ENCODE measurements at regions not wholly inside any gene's neighbourhood (a gene's known extent, or its start where the extent isn't known, plus 50 kb on each side); places are given as distances from the start of the nearest gene placed in this dataset.
"Not testable (repeated sequence)": the region's sequence is repeated elsewhere in the genome, so short reads cannot be mapped to it uniquely, and the experiment has no call there.

DNA sequence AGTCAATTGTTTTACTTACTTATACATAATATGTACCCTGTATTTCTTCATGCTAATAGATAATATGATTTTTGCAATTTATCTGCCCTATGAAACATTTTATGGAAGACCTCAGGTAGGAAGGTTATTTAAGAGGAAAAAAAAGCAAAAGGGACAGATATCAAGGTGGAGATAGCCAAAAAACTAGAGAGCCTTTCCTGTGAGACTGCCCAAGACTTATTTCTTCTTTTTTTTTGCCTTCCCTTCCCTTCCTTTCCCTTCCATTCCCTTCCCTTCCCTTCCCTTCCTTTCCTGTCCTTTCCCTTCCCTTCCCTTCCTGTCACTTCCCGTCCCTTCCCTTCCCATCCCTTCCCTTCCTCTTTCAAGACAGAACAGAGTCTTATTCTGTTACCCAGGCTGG, 80.6 kb upstream of the HMCN1 start:
- TF ChIP-seq, protein P1, sequence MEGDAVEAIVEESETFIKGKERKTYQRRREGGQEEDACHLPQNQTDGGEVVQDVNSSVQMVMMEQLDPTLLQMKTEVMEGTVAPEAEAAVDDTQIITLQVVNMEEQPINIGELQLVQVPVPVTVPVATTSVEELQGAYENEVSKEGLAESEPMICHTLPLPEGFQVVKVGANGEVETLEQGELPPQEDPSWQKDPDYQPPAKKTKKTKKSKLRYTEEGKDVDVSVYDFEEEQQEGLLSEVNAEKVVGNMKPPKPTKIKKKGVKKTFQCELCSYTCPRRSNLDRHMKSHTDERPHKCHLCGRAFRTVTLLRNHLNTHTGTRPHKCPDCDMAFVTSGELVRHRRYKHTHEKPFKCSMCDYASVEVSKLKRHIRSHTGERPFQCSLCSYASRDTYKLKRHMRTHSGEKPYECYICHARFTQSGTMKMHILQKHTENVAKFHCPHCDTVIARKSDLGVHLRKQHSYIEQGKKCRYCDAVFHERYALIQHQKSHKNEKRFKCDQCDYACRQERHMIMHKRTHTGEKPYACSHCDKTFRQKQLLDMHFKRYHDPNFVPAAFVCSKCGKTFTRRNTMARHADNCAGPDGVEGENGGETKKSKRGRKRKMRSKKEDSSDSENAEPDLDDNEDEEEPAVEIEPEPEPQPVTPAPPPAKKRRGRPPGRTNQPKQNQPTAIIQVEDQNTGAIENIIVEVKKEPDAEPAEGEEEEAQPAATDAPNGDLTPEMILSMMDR (IDR thresholded peaks at IDR 0.05; ENCODE audit: low read depth, low read length) = no peak
- no peak for DNase-seq (ENCODE audit: low read depth in 1 of 2, low spot score in 1 of 2)
- H3K4me1 ChIP-seq (ENCODE audit: low read depth) = peaks cover 11% of the 10 kb centered on the region
- H3K9me3 ChIP-seq (ENCODE audit: low read depth) = no peaks in the 10 kb centered on the region
- no peak overlapping the region for H3K4me3 ChIP-seq
- no peaks in the 10 kb centered on the region for H3K27me3 ChIP-seq
- peak overlapping the region; percentile 81 for H3K27ac ChIP-seq
- no peaks in the 10 kb centered on the region for H3K36me3 ChIP-seq

DNA sequence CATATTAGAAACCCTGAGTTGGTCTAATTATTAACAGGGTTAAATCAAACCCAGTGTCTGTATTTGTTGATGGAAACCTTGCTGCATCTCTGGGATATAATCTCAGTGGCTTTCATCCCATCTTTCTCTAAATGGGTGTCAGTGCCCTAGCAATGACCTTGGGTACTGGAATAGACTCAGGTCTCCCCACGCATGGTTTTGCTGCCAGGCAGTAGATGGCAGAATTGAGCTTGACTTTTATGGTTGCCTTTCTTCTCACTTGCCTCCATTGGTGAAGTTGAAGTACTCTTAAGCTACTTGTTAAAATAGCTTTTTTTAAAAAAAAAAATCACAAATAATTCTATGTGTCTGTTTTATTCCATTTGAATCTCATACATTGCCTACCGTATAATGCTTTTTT, 81.8 kb upstream of the HMCN1 start:
- H3K4me1 ChIP-seq (ENCODE audit: low read depth) = peaks cover 11% of the 10 kb centered on the region
- no peak overlapping the region for H3K4me3 ChIP-seq
- no peak for DNase-seq (ENCODE audit: low read depth in 1 of 2, low spot score in 1 of 2)

DNA sequence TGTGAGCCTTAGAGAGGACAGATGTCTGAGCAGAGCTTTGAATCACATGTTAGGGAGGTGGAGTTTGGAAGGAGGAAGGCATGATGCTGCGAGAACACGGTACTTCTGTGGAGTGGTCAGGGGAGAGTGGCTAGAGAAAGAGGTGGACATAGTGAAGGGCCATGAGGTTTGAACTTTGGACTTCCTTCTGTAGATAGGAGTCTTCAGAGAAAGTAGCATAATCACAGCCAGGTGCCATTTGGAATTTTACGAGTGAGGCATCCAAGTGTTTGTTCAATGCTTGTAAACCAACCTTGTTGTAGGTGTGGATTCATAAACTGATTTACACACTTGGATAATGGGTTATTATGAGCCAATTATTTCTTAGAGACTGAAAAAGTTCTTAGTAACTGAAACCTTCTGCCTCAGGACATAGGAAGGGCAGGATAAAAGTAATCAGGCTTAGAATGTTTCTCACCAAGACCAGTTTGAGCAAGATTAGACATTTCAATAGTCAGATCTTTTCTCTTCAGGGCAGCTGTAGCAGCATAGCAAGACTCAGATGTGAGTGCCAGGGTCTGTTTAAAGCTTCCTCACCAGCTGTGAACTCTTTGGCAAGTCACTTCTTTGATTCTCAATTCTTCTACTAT, 83.5 kb upstream of the HMCN1 start:
- Histone ChIP-seq H3K27me3 (no peaks in the 10 kb centered on the region), H3K27ac (no peak overlapping the region), H3K36me3 (no peaks in the 10 kb centered on the region), H3K9me3 (ENCODE audit: low read depth) (no peaks in the 10 kb centered on the region), H3K4me1 (ENCODE audit: low read depth) (peaks cover 22% of the 10 kb centered on the region), H3K4me3 (no peak overlapping the region)
- TF ChIP-seq, protein P1 (IDR thresholded peaks at IDR 0.05; ENCODE audit: low read depth, low read length) = no peak
- no peak for DNase-seq (ENCODE audit: low read depth in 1 of 2, low spot score in 1 of 2)

More for the DNA sequence above, 81.8 kb upstream of the HMCN1 start:
- no peak overlapping the region for H3K27ac ChIP-seq
- no peaks in the 10 kb centered on the region for H3K36me3 ChIP-seq
- no peaks in the 10 kb centered on the region for H3K9me3 ChIP-seq (ENCODE audit: low read depth)
- no peaks in the 10 kb centered on the region for H3K27me3 ChIP-seq
- TF ChIP-seq, protein P1 (IDR thresholded peaks at IDR 0.05; ENCODE audit: low read depth, low read length) = peak; percentile 19

DNA sequence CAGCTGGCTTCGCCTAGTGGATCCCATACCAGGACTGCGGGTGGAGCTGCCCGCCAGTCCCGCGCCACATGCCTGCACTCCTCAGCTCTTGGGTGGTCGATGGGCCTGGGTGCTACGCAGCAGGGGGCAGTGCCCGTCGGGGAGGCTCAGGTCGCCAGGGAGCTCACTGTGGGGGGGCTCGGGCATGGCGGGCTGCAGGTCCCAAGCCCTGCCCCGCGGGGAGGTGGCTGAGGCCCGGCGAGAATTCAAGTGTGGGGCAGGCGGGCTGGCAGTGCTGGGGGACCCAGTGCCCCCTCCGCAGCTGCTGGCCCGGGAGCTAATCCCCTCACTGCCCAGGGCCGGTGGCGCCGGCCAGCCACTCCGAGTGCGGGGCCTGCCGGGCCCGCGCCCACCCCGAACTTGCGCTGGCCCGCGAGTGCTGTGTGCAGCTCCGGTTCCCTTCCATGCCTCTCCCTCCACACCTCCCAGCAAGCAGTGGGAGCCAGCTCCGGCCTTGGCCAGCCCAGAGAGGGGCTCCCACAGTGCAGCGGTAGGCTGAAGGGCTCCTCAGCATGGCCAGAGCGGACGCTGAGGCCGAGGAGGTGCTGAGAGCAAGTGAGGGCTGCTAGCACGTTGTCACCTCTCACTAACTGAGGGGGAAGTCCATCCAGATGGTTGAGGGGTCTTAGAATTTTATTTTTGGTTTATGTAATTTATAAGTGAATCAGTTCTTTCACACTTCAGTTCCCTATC, 85.2 kb upstream of the HMCN1 start:
- Histone ChIP-seq H3K4me1 (ENCODE audit: low read depth) (peaks cover 15% of the 10 kb centered on the region), H3K9me3 (ENCODE audit: low read depth) (no peaks in the 10 kb centered on the region), H3K4me3 (no peak overlapping the region), H3K27ac (no peak overlapping the region), H3K27me3 (no peaks in the 10 kb centered on the region), H3K36me3 (no peaks in the 10 kb centered on the region)
- no peak for DNase-seq (ENCODE audit: low read depth in 1 of 2, low spot score in 1 of 2)
- TF ChIP-seq, protein P1 (IDR thresholded peaks at IDR 0.05; ENCODE audit: low read depth, low read length) = no peak

DNA sequence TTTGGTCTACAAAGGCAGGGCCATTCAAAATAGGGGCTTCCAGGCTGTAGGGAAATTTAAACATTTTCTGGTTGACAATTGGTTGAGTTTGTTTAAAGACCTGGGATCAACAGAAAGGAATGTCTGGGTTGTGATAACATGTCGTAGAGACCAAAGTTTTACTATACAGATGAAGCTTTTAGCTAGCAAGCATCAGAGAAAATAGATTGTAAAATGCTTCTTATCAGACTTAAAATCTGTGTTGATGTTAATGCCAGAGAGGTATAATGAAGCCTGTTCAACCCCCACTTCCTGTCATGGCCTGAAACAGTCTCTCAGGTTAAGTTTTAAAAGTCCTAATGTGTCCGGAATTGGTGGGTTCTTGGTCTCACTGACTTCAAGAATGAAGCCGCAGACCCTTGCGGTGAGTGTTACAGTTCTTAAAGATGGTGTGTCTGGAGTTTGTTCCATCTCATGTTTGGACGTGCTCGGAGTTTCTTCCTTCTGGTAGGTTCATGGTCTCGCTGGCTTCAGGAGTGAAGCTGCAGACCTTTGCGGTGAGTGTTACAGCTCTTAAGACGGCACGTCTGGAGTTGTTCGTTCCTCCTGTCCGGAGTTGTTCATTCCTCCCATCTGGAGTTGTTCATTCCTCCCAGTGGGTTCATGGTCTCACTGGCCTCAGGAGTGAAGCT, 86.5 kb upstream of the HMCN1 start:
- peaks cover 15% of the 10 kb centered on the region for H3K4me1 ChIP-seq (ENCODE audit: low read depth)
- H3K9me3 ChIP-seq (ENCODE audit: low read depth); H3K36me3 ChIP-seq; H3K27me3 ChIP-seq; H3K4me3 ChIP-seq; DNase-seq (ENCODE audit: low read depth in 1 of 2, low spot score in 1 of 2); H3K27ac ChIP-seq: not testable (repeated sequence)

DNA sequence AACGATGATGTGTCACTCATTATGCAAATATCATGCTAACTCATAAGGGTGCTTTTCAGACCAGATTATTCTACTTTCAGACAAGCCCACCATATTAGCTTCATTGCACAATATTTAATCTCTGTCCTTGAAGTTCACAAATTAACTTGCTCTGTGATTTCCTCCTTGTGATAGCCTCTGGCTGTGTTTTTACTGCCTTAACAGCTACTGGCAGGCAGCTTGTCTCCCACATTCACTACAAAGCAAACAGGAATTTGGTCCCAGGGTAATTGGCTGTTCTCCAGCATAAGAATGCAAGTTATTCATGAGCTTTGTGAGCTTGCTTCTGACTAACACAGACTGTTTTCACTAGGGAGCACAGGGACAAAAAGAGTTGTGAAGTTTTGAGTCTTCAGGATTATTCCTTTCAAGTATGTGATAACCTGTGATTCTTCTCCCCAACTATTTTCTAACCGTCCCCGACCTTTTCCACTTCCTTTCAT, 87.9 kb upstream of the HMCN1 start:
- Histone ChIP-seq H3K9me3 (ENCODE audit: low read depth) (no peaks in the 10 kb centered on the region), H3K36me3 (no peaks in the 10 kb centered on the region), H3K27me3 (no peaks in the 10 kb centered on the region), H3K4me1 (ENCODE audit: low read depth) (peaks cover 15% of the 10 kb centered on the region), H3K27ac (peak overlapping the region; percentile 90), H3K4me3 (no peak overlapping the region)
- TF ChIP-seq, protein P1 (IDR thresholded peaks at IDR 0.05; ENCODE audit: low read depth, low read length) = no peak
- peak; percentile 85 to 99 for DNase-seq (ENCODE audit: low read depth in 1 of 2, low spot score in 1 of 2)
